Activated T-cell treated with anti-CD3 and anti-CD28 coated beads for 48 hours (primary cell): ENCODE measurements at regions not wholly inside any gene's neighbourhood (a gene's known extent, or its start where the extent isn't known, plus 50 kb on each side); places are given as distances from the start of the nearest gene placed in this dataset.

Experiments
- DNase-seq: peaks from one replicate; pipeline ENCODE4 v3.0.0-alpha.2; 2020; ENCODE audit warnings: low read depth

GRCh38 chr2:21253311-21254027 lies 129.7 kb downstream of the TDRD15 start:
- DNase-seq, result no peak

GRCh38 chr2:21254170-21254965 lies 130.6 kb downstream of the TDRD15 start:
- DNase-seq, result no peak

DNA sequence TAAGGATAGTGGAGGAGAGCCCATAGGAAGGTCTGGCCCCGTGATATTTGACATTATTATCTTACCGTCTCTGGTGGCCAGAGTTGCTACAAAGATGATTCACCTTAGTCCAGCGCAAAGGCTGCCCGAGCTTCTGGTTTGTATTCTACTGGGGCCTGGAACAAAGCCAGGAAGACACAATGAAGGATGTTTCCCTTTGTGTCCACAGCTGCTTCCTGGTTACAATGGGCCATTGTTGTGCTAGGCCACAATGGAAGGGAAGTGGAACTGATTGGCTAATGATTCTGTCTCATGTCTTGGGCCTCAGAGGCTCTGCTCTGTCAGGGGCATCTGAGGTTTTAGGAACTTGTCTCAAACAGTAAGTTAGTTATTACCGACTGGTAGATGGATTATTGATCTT lies 132.2 kb downstream of the TDRD15 start:
- DNase-seq, result no peak

DNA sequence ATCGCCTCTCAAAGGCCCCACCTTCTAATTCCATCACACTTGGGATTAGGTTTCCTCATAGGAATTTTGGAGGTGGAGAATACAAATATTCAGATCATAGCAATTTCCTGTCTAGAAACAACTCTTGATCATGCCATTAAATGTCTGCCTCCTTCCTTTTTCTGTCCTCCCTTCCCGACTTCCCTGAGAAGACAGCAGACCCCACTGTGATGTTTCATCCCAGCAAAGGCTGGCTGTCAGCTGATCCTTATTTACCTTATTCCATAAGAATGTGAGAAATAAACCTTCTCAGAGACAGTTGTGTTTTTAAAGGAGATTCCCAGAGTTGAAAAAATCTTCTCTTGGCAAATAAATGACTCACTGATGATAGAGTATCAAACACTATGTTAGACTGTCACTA lies 133.9 kb downstream of the TDRD15 start:
- no peak for DNase-seq

DNA sequence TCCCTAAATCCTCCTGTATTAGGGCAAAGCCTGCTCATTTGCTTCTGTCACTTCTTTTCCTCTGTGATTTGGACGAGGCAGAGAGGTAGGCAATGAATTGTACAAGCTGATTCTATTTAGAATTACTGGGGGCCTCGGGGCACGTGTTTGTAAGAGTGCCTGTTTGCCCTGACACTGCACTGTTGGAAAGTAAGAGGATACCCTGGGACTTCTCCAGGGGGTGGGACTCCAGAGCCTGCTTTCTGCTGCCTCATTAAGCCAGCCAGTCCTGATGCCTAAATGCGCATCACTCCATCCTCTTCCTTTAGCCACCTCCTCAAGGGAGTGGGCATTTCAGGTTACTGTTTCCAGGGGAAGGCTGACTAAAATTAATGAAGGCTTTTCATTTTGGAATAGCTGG lies 134.3 kb downstream of the TDRD15 start:
- DNase-seq, result no peak

- no peak for DNase-seq
Measured at GRCh38 chr2:21260311-21260710, 136.5 kb downstream of the TDRD15 start.

DNA sequence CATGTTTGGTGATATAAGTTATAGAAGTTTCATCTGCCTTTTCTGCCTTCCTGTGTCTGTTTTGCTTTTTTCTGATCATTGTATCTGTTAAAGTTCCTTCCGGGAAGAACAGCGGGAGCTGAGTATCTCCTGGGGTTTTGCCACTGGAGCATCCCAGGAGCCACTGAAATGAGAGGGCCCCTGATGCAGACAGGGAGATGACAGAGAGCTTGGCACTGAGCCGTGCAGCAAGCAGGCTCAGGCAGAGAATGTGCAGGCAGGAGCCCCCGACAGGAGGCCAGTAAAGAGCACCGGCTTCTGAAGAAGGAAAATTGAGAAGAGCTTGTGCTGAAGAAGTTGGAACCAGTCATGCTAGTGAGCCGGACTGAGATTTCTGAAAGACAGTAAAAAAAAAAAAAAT lies 137.8 kb downstream of the TDRD15 start:
- DNase-seq, result no peak

DNA sequence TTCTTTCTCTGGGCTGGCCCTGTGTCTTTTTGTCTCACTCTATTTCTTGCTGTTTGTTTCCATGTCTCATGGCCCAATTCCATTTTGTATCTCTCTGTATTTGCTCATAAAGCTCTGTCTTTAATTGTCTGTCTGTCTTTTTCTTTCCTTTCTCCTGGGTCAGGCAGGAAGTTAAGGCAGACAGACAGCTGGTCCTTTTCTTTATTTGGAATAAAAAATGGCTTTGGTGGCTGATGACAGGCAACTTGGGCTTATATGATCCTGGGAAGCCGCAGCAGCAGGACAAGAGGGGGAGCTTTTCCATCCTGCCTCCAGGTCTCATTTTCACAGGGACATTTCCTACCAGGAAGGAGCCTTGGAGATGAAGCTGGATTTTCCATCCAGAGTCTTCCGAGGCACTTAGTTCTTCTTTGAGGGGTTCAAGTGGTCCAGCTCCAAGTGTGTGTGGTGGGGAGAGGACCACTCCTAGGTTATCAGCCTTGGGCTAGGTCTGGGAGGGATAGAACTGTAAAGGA lies 138.7 kb downstream of the TDRD15 start:
- DNase-seq, result no peak

- DNase-seq, result no peak
Measured at GRCh38 chr2:21263622-21264021, 139.9 kb downstream of the TDRD15 start.

- DNase-seq, result no peak
Measured at GRCh38 chr2:21265752-21266151, 142.0 kb downstream of the TDRD15 start.

DNA sequence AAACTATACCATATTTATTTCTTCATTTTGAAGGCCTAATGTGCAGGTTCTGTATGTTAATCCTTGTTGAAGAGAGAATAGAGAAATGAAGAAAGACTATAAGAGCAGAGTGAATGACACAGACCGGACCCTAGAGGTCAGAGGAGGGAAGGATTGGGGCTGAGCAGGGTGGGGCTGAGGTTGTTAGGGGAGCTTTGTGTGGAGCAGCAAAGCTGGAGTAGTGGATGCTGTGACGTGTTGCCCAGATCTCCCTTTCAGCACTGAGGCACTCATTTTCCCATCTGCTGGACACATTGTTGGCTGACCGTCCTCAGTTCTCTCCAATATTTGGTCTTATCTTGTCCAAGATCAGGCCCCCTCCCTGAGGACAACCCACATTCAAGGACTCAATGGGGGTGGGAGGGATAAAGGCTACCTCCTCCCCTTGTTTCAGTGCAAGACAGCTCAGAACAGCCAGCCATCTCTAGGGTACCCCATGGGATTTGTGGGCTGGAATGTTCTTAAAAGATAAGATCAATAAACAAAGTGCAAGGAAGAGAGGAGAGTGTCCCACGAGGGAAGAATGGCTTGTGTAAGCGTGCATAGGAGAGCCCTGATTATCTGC lies 143.6 kb downstream of the TDRD15 start:
- DNase-seq, result no peak

GRCh38 chr2:21268197-21268877 lies 144.6 kb downstream of the TDRD15 start:
- DNase-seq, result no peak

GRCh38 chr2:21268878-21269224 lies 145.1 kb downstream of the TDRD15 start:
- DNase-seq, result no peak

DNA sequence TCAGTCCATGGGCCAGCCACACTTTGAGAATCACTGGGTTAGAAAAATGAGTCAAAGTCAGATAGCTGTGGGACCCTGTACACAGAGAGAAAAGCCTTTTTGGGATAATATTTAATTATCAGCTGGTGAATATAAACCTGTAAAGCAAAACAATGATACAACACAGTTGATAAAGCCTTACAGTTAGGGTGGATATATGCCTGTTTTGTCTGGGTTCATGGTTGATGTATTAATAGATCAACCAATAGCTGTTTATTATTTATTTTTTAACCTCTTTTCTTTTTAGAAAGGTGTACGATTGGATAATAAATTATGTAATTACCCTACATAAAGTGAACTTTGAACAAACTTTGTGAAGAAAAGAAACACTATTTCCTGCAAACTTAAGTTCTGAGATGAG lies 145.6 kb downstream of the TDRD15 start:
- DNase-seq, result no peak

DNA sequence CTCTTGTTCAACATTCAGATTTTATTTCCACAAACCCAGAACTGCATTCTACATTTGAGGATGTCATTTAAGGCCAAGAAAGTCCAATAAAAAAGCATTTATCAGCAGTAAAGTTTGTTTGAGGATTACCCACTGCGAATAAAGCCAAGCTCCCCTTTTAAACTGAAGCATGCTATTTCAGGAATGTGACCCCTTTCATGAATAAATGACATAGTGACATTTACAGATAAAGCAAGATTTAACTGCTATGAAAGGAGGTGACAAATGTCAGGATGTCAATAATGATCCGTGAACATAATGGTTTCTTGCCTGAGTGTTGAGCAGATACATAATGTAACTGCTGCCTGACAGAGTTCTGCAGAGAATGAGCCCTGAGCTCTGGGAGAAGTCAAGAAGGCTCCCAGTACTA lies 146.3 kb downstream of the TDRD15 start:
- no peak for DNase-seq

GRCh38 chr2:21270708-21271122 lies 146.9 kb downstream of the TDRD15 start:
- DNase-seq, result no peak

GRCh38 chr2:21276163-21276562 lies 152.4 kb downstream of the TDRD15 start:
- no peak for DNase-seq

DNA sequence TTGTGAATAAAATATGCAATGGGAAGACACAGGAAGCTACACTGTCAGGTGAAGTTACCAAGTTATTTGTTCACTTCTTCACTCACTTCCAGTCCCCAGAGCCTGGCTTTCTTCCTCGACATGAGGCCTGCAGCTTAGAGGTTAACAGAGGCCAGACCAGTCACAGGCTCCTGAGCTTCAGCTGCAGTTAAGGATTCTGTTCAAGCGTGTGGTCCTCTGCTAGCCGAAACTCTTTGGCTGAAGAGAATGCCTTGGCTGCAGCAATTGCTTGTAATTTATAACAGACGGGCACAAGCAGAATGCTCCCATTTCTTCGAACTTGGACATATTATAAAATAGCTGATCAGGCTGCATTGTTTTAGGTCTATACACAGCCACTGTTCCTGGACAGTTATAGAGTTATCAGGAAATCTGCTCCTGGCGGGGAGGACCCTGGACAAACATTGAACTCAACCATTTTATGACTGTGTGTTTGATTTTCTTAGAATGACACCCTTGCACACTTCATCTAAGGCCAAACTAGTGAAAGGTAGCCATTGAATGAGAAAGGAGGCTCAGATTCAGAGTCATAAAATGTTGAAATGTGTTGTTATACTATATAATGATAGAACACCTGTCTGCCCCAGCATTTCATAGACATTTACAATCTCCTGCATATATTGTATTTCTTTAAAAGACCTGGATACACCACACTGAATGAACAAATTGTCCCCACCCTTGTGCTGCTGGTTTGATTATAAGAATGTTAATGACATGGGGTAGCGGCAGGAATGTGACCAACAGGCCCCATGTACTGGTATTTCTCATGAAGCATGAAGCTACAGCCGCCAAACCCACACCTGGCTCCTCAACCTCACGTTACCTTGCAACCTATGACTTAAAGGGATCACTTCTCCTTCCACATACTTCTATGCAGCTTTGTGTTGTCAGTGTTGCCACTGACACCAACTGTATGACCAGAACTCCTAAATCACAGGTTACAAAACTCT lies 153.6 kb downstream of the TDRD15 start:
- no peak for DNase-seq

GRCh38 chr2:21279525-21279924 lies 155.8 kb downstream of the TDRD15 start:
- DNase-seq, result no peak

- no peak for DNase-seq
Measured at GRCh38 chr2:21280793-21281192, 157.0 kb downstream of the TDRD15 start.

GRCh38 chr2:21281384-21281783 lies 157.6 kb downstream of the TDRD15 start:
- no peak for DNase-seq
